NCI-H524 (cell line): ENCODE measurements at regions not wholly inside any gene's neighbourhood (a gene's known extent, or its start where the extent isn't known, plus 50 kb on each side); places are given as distances from the start of the nearest gene placed in this dataset.

Experiments used
- DNase-seq, 2 experiments: peaks; one replicate each; lab custom pipeline; 2025; lab: John Stamatoyannopoulos, UW

DNA sequence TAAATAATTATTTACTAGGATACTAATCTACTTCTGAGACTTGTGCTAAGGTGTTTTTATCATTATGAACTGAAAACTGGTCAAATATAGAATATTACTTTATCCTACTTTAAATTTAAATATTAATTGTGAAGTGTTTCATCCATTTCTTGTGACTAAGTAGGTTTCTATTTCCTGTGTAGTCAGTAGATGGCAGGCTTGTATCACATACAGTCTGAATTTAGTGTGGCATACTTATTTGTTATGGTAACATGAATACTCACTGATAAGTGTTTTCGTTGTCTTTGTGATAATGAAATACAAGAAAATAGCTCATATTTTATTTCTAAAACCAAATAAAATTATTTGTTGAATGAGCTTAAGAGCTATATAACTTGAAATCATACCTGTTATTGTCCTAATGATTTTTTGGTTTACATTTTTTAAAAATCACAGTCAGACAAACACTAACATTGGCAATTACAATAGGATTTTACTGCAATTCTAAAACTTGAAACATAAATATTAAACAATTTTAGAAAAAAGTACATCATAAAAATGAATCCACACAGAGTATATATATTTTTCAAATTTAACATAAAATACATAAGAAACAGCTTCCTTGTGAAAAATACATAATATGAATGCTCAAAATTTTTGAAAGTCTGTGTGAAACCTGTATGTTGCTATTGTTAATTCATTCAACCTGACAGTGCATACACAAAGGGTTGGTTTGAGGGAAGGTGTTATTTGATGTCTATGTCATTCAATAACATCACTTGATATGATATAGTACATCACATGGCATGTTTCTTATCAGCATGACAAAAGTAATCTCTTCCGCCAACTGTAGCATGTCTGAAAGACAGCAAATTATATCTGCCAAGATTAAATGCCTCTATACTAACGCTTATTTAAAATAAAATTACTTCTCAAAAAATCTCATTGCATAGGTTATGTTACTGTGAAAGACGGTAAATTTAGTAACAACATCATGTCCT is 904.8 kb upstream of the PCDH20 start:
- DNase-seq: peak in 1 of 2 experiments; percentile 62

DNA sequence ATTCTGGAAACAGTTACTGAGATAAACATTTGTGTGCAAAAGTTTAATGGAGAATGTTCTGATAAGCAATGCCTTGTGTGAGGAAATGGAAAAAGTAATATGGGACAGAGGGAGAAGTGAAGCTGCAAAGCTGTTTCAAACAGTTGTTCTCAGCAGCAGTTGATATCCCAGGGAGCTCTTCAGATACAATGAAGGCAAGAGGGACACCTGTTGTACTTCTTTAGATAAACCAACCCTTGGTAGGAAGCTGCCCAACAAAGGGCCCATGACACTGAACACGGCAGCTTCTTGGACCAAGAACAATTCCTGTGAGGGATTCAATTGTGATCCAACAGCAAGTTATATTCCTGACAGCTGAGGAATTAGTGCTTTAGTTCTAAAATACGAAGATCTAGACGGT is 894.3 kb upstream of the PCDH20 start:
- DNase-seq: no peak

DNA sequence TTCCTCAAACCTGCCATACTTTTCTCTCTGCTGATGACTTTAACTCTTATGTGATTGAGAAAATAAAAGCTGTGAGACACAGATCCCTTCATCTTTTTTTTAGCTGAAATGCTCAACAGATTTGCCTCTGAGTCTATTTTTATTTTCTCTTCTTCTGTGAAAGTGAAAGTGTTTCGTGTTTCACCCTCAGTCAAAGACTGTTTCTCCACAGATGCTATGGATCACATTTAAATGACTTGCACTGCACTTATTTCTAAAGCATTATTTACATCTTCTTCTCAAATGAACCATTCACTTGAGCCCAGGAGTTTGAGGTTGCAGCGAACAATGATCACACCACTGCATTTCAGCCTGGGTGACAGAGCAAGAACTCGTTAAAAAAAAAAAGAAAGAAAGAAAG is 890.1 kb upstream of the PCDH20 start:
- DNase-seq: no peak

DNA sequence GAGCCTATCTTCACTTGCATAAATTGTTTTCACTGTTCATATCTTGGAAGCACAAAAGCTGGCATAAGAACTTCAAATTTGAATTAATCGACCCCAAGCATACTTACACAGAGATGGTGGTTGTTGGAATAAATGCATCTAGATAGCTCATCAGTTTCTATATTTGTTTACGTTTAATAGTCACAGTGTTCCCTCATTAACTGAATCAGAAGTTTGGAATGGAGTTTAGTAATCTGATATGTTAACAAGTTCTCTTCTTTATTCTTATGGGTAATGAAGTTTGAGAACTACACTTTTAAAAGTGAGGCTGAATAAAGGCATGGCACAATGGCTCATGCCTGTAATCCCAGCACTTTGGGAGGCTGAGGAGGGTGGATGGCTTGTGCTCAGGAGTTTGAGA is 886.7 kb upstream of the PCDH20 start:
- no peak for DNase-seq

DNA sequence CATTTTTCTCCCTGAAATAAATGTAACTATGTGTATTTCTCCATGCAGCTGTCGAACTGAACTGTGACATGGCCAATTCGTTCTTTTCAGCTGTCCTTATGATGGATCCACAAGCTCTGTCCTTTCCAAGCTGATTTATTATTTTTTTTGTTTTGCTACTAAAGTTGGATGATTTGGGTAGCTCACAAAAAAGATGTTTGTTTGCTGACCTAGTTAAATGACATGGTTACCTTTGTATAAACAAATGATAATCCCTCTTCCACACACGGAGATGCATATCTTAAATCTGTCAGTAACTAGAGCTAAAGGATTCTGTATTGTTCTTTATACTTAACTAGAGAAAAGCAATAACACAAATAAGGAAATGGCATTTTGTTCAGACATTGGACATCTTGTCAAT is 884.3 kb upstream of the PCDH20 start:
- no peak for DNase-seq

DNA sequence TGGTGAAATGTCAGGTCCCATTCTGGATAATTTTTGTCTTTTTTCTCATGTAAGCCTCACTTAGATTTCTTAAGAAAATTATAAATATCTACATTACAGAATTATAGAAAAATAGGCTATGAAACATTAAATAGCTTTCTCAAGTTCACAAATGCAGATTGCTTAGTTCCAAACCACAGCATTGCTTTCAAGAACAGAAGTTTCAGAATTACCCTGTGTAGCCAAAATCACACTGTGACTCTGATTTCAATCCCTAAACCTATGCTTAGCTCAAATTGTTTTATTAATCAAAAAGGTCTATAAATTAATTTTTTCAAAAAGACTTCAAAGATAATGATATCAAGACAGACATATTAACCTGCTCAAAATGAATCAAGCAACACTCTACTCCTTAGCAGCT is 881.2 kb upstream of the PCDH20 start:
- DNase-seq: no peak

DNA sequence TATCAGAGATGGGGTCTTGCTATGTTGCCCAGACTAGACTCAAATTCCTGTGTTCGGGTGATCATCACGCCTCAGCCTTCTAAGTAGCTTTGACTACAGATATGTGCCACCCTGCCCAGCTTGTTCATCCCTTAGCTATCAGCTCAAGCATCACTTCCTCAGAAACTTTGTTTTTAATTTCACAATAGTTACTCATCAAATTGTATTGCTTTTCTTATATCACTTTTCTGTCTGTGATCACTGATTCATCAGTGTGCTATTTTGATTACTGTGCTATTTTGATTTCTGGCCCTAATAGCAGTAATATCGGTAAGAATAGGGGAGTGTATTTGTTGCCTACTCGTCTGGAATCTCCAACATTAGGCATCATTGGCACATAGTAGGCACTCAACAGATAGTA is 878.6 kb upstream of the PCDH20 start:
- DNase-seq: no peak

DNA sequence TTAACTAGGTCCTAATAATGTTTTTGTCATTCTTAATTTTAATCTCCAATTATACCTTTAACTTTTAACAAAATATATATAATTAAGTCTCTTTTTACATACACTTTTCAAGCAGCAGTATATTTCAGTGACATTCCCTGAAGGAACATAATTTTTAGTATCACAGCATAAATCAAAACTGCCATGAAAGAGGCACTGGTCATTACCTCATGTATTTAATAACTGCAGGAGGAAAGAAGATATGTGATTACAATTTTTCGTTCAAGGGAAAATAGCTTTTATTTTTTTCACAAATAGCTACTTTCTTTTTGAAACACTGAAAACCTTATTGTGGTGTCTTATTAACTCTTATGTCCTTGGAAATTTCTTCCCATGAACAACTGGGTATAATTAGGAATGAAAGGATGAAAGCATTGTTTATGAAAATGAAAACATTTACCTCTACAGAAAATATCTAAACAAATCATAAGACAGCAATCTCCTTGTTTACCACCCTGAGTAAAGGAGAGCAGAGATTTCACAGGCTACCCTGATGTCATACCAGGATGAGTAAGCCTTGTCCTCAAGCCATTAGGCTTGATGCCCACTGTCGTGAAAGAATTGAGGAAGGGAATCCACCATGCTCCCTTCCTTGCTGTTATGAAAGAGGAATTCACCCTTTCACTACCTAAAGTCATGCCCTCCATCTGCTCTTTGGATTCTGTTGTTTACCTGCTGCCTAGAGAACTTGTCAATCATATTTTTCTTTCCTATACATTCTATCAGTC is 877.2 kb upstream of the PCDH20 start:
- no peak for DNase-seq

DNA sequence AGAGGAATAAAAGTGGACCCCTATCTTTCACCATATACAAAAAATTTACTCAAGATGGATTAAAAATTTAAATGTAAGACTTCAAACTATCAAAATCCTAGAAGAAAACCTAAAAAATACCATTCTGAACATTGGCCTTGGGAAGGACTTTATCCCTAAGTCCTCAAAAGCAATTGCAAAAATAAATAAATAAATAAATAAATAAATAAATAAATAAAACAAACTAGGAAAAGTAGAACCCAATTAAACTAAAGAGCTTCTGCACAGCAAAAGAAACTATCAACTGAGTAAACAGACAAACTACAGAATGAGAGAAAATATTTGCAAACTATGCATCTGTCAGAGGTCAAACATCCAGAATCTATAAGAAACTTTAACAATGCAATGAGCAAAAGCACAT is 874.9 kb upstream of the PCDH20 start:
- no peak for DNase-seq

DNA sequence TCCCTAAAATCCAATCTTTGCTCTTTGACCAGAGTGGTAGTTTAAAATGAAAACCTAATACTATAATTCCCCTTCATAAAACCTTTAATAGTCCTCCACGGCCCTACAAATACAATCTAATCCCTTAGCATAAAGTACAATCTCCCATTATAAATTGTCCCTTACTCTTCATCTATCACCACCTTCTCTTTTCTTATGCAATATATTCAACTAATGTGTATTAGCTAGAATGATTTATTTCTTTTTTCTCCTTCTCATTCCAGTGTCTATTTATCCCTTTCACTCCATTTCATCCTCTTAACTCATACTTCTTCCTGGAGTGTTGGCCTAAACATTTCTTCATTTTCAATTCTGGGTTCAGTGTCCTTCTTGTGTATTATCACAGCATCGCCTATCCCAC is 872.1 kb upstream of the PCDH20 start:
- DNase-seq: no peak

DNA sequence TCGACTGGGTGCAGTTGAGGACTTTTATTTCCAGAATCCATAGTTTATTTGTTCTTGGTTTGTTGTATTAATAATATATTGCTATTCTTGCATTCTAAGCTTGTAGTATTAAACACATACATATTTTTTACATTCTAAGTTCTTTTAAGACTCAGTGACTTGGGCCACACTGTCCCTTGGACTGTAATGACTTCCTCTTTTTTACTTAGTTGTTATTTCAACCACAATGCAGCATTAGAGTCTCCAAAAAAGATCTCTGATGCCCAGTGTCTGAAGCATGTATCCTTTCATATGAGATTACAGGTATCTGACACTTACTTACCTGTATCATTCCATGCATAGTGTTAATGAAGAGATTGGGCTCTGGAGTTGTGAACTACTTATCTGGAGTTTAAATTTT is 864.9 kb upstream of the PCDH20 start:
- DNase-seq: no peak

DNA sequence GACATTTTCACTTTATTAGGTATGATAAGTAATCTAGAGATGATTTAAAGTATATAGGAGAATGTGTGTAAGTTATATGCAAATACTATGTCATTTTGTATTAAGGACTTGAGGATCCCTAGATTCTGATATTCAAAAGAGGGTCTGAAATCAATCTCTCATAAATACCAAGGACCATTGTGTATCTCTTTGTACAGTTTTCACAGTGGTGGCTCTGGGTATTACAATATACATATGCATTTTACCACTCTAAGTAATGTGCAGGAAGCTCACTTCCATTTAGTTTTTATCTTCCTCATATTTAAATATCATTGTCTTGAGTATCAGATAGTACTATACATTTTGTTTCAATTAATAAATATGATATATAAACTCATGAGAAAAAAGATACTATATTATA is 862.6 kb upstream of the PCDH20 start:
- DNase-seq: no peak

DNA sequence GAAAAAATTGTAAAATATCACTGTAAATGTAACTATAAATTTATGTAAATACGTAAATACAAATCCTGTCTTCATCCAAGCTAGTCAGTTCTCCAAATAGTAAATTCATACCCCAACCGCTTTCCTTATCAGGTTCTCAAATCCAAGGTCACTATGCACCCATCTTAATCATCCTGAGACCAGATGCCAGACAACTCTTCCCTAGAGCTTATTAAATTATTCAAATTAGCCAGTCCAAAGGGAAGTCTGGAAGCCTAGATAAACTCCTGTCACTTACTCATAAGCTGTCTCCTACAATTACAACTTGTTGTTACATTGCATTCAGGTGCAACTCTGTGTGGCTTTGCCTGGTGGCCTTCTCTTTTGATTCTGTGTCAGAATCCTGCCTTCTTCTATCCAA is 836.1 kb upstream of the PCDH20 start:
- peak; percentile 3 to 58 for DNase-seq

DNA sequence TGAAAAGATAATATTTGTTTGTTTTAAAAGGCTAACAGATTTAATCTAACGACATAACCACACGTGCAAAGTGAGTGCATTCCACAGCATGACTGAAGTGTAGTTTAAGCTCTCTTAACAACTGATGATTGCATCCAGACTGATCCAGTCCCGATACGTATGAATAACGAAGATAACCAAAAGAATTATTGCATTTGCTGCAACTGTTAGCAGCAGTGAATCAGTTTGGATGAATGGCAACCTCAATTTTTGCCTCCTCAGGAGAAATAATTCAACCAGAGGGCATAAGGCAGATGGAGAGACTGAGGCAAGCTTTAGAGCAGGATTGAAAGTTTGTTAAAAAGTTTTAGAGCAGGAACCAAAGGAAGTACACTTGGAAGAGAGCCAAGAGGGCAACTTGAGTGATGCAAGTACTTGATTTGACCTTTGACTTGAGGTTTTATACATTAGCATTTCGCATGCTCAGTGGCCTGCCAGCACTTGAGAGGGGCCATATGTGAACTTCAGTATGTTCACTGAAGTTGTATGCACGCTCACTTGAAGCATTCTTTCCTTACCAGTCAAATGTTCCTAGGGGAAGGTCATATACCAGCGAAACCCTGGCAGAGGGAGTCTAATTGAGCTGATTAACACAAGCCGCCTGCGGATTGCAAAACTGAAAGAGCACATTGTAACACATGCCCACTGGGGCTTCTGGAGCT is 835.0 kb upstream of the PCDH20 start:
- peak; percentile 67 to 86 for DNase-seq

DNA sequence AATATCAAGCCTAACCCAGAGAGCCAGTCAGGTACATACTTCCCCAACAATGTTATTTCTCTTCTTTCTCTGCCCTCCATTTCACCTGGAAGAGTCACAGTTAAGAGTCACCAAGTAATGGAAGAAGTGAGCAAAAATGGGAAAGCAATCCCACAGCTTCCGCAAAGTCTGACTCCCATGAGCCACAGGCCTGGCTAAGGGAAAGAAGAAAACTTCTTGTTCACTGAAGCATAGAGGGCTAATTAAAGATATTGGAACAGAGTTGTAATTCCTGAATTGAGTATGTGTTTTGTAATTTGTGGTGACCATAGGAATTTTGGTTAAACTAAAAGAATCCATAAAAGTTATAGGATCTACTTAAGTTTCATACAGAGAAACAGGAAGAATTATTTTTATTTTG is 830.9 kb upstream of the PCDH20 start:
- DNase-seq: no peak

DNA sequence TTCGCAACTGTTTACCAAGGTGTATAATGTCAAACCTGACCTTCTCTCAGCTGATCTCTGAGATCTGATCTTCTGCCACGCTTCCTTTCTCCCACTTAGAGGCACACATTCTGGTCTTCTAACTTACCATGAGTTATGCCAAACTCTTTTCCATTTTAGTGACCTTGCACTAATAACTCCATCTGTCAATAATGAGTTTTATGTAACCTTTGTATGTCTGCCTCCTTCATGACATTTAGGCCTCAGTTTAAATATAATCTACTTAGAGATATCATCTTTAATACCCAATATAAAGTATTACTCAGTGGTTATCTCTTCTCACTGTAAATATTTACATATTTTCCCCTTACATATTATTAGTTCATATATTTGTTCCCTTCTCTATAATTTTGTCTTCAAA is 827.5 kb upstream of the PCDH20 start:
- DNase-seq: no peak

DNA sequence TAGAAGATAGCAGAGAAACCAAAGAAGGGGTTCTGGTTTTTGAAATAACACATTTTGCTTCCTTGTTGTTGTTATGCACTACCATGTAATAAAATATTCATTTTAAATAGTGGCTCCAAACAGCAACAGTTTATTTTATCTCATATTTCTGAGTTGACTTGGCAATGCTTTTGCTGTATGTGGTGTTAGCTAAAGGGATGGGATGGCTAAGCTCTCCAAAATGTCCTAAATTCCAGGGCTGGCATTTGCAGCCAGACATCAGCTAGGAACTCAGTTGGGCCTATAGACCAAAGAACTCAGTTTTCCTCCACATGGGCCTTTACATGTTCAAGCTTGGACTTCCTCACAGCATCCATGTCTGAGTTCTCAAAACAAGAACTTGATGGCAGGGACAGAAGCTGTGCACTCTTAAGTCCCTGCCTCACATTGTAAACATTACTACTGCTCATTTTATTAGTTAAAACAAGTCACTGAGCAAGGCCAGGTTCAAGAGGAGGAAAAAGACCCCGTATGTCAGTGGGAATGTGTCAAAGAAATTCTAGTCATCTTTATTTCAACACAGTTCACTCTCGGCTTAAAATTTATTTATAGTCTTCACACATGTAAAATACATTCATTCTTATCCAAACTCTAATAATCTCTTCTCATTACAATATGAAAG is 819.3 kb upstream of the PCDH20 start:
- DNase-seq: no peak

DNA sequence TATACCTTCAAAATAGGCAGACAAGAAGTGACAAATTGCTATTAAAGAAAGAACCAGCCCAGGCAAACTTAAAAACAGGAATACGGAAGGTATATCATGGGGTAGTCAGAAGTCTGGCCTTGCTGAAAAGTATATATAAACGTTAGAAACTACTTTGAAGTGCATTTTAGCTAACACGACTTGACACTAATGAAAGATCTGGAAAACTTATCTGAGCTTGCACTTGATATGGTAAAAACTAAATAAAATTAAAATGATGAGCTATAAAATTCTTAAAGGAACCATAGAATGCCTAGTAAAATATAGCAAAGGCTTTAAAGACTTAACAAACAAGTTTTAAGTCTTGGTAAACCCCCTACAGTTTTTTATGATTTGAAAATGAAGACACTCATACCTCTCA is 795.3 kb upstream of the PCDH20 start:
- DNase-seq: no peak

DNA sequence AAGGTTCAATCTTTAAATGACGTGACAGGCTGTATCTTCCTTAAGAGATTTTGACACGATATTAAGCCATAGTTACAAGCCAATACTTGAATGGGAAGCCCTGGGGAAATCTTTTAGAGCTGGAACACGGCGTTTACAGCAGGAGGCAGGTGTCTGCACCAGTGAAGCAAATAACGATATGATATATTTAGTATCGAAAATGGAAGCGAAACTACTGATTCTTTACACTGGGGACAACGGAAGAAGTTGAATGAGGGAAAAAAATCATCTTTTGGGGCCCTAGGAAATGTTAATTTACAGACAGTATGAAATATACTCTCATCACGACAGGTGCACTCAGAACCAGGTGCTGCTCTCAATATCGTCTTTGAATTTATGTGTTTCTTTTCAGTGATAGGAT is 793.9 kb upstream of the PCDH20 start:
- peak in 1 of 2 experiments; percentile 23 for DNase-seq

DNA sequence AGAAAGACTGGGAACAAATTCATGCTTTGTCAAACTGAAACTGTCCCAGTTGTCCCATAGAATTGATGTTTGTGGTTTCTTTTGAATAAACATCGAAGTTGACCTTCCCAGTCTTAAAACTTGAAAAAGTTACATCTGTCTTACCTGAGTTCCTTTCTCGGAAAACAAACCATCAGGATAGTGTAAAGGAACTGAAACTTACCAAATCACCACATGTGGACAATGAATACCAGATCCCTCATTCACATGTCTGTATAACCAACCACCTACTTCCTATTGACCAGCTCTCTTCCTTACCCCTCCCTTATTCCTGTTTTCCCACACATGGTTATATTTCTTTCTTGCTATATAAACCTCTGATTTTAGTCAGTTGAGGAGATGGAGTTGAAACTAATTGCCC is 791.7 kb upstream of the PCDH20 start:
- DNase-seq: no peak

DNA sequence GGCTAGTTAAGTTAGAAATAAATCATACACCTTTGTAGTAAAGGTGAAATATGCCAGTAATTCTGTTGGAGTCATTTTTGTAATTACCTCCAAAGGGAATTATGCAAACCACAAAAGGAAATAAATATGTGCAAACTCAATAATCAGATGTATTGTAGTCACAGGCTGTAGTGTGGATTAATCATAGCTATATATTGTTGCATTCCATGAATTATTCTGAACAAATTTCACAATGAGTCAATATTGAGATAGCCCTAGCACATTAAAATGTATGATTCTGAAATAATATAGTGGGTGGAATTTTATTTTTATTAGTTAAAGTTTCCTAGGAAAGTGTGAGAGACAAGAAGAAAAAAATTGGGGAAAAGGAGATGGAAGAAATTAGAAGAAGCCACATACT is 790.5 kb upstream of the PCDH20 start:
- no peak for DNase-seq

DNA sequence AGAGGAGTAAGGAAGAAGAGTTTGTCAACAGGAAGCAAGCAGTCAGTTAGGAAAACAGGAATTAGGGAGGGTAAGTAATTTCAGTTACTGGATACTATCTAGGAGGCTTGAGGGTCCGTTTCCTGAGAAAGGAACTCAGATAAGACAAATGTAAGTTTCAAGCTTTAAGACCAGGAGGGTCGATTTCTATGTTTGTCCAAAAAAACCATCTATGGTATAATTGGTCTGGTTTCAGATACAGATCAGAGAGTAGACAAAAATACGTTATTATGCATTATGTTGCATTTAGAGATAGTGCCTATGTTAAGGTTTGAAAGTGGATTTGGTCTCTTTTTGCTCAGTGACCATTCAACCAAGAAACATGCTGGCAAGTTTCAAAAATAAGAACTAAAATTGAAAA is 789.6 kb upstream of the PCDH20 start:
- no peak for DNase-seq
